ENCODE measurements at regions not wholly inside any gene's neighbourhood (a gene's known extent, or its start where the extent isn't known, plus 50 kb on each side); places are given as distances from the start of the nearest gene placed in this dataset.
A peak's percentile ranks its signal among the peaks of the same experiment; 100 is the strongest.

- TF ChIP-seq E2F6 (IDR thresholded peaks at IDR 0.05; ENCODE audit: borderline replicate concordance, low read depth): no peak
- no peak for TF ChIP-seq SMC3 (IDR thresholded peaks at IDR 0.05)
- no peak for TF ChIP-seq GATA3 (IDR thresholded peaks at IDR 0.05; ENCODE audit: borderline replicate concordance)
- no peak for TF ChIP-seq MAFK (IDR thresholded peaks at IDR 0.05; ENCODE audit: partially characterized antibody)
- TF ChIP-seq FOXS1 (CRISPR knock-in tag; IDR thresholded peaks at IDR 0.05): no peak
- no peak for TF ChIP-seq CEBPB (IDR thresholded peaks at IDR 0.05)
- TF ChIP-seq NFE2L2 (conservative IDR thresholded peaks at IDR 0.05; ENCODE audit: low read length): no peak
Measured at GRCh38 chr1:36612121-36612520, 129.4 kb upstream of the CSF3R start (continued).

GRCh38 chr1:36609241-36610027 lies 126.7 kb upstream of the CSF3R start:
- FAIRE-seq (no peak), ATAC-seq (peak; percentile 82 to 96), DNase-seq (ENCODE audit: low read depth in 1 of 2, low spot score in 1 of 2) (peak; percentile 63 to 75)
- H3K27ac ChIP-seq: no peak overlapping the region
- no peak overlapping the region for H3K4me2 ChIP-seq
- WGBS (ENCODE audit: missing lambda C conversion rate): 20% methylated on average over 6 of the region's 6 CpGs
- no peak overlapping the region for H3K4me3 ChIP-seq
- H3K9me3 ChIP-seq: no peaks in the 10 kb centered on the region
- ChIA-PET CTCF (interaction anchor here (0.6 to 5.0 kb wide), 5 partner anchors 12 to 826 kb away, joined by 3 to 23 read pairs (median 4); no protein-coding TSS in a partner anchor), POLR2A (no interaction called here)
- no peaks in the 10 kb centered on the region for H3K4me1 ChIP-seq
- peak; percentile 47 for TF ChIP-seq CTCF (IDR thresholded peaks at IDR 0.05)
- 0 out of 3 replicates have a peak, but pooled peaks have one; percentile 21 for TF ChIP-seq SMC3 (IDR thresholded peaks at IDR 0.05)
- no peak for TF ChIP-seq MAZ (IDR thresholded peaks at IDR 0.05; ENCODE audit: borderline replicate concordance, low read depth, low read length)
- no peak for TF ChIP-seq HES2 (IDR thresholded peaks at IDR 0.05)
- TF ChIP-seq RAD21 (conservative IDR thresholded peaks at IDR 0.05 in 1 of 2, IDR thresholded peaks at IDR 0.05 in 1 of 2): peak; percentile 35 to 68; a peak in 4 of 5 replicates

GRCh38 chr1:36608272-36608671 lies 125.6 kb upstream of the CSF3R start:
- ChIA-PET POLR2A (no interaction called here), CTCF (interaction anchor here (0.9 to 5.0 kb wide), 5 partner anchors 32 to 829 kb away, joined by 3 to 23 read pairs (median 4); no protein-coding TSS in a partner anchor)
- FAIRE-seq: no peak
- no peak for DNase-seq (ENCODE audit: low read depth in 1 of 2, low spot score in 1 of 2)
- H3K4me3 ChIP-seq: no peak overlapping the region
- ATAC-seq: no peak
- no peaks in the 10 kb centered on the region for H3K9me3 ChIP-seq
- no peak overlapping the region for H3K27ac ChIP-seq
- 6% methylated on average over 1 of the region's 1 CpG for WGBS (ENCODE audit: missing lambda C conversion rate)
- no peaks in the 10 kb centered on the region for H3K4me1 ChIP-seq
- H3K4me2 ChIP-seq: no peak overlapping the region
- no peak for TF ChIP-seq CBX8 (IDR thresholded peaks at IDR 0.05)
- TF ChIP-seq ESRRA (IDR thresholded peaks at IDR 0.05; ENCODE audit: borderline replicate concordance, low read length): no peak
- no peak for TF ChIP-seq ATOH8 (CRISPR knock-in tag; IDR thresholded peaks at IDR 0.05; ENCODE audit: low read depth)
- TF ChIP-seq POLR2A (IDR thresholded peaks at IDR 0.05; ENCODE audit: low read length): no peak
- TF ChIP-seq FOSB (CRISPR knock-in tag; IDR thresholded peaks at IDR 0.05): no peak
- no peak for TF ChIP-seq MAX (IDR thresholded peaks at IDR 0.05)
- no peak for TF ChIP-seq HMGXB4 (CRISPR knock-in tag; IDR thresholded peaks at IDR 0.05; ENCODE audit: borderline replicate concordance)
- TF ChIP-seq MAZ (IDR thresholded peaks at IDR 0.05; ENCODE audit: borderline replicate concordance, low read depth, low read length): no peak
- TF ChIP-seq ZSCAN20 (CRISPR knock-in tag; IDR thresholded peaks at IDR 0.05): no peak
- no peak for TF ChIP-seq KDM5A (IDR thresholded peaks at IDR 0.05)

Measured in A549 (cell line).